GM12891 (cell line): ENCODE measurements at regions not wholly inside any gene's neighbourhood (a gene's known extent, or its start where the extent isn't known, plus 50 kb on each side); places are given as distances from the start of the nearest gene placed in this dataset.

ENCODE experiments used
- POLR2A ChIP-seq: IDR thresholded peaks from 2 replicates; pipeline ENCODE4 v1.6.1; 2011; ENCODE audit warnings: low read depth, low read length, control low read depth
- POLR2AphosphoS5 ChIP-seq: IDR thresholded peaks from 2 replicates; pipeline ENCODE4 v1.6.1; 2011; ENCODE audit warnings: low read depth, low read length, control low read depth
- POU2F2 ChIP-seq: IDR thresholded peaks from 2 replicates; pipeline ENCODE4 v1.6.1; 2011; ENCODE audit warnings: low read depth, mild to moderate bottlenecking, control low read depth, low read length, moderate library complexity
- TAF1 ChIP-seq: IDR thresholded peaks from 2 replicates; pipeline ENCODE4 v1.6.1; 2011; ENCODE audit warnings: low read depth, low read length, control low read depth

- no peak for TF ChIP-seq TAF1
- no peak for TF ChIP-seq POU2F2
- no peak for TF ChIP-seq POLR2AphosphoS5
- no peak for TF ChIP-seq POLR2A
Measured at GRCh38 chr6:120103618-120104017, 754.1 kb upstream of the MAN1A1 start.
